CD4-positive, alpha-beta T cell treated with Interleukin-1 beta for 1 hour (primary cell): ENCODE measurements at regions not wholly inside any gene's neighbourhood (a gene's known extent, or its start where the extent isn't known, plus 50 kb on each side); places are given as distances from the start of the nearest gene placed in this dataset.
"Not testable (repeated sequence)": the region's sequence is repeated elsewhere in the genome, so short reads cannot be mapped to it uniquely, and the experiment has no call there.

Experiments used
- DNase-seq, 2 donors: peaks; one replicate each; pipeline ENCODE4 v3.0.0-alpha.2; 2020 to 2022

DNA sequence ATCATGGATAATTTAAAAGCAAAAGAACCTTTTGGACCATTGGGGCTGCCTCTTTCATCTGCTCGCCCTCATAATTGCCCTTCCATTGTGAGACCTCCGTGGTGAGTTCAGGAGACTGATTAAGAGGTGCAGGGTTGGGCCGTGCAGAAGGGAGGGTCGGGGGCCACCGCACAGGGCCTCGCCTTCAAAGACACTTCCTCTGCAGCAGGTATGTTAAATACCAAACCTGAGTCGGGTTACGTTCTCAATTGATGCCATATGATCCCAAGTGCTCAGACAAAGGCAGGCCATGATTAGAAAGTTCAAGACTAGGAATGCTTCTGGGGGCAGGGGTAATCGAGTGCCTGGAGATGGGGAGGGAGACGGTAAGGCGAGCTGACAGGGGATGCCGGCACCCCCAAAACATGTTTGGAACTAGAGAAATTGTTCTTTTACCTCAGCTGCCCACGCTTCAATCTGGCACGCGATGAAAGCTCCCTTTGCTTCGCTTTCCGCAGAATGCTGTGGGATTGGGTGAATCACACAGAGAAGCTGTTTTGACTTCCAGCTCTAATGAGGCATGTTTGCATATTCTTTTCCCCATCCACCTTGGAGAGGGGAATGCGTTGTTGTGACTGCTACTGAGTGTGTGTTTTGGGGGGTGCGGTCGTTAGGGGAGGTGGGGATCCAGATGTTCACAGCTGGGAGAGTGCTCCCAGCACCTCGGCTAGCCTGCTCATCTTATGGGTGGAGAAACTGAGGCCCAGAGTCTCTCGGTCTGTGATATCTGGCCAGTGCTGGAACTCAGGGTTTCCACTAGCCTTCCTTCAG lies 309.1 kb downstream of the MYCN start:
- no peak for DNase-seq

DNA sequence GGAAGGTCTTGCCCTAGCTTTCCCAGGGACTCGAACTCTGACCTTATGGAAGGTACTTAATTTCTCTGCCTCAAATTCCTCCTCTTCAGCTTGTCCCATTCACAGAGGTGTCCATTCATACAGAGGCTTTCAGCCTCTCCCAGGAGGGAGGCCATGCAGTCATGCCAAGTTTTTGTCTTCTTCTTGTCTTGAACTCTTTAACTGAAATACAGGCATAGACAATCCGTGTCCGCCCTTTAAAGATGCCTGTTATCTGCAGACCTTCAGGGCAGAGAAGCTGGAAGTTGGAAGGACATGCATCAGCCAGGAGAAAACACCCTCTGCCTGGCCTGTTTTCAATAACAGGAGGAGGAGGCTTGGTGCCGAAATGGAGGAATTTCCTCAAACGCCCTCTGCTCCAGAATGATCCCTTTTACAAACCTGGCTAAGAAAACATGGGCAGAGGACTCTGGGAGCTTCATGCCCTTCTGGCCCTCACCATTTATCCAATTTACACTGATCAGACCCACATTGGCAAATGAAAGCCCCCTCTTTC lies 308.3 kb downstream of the MYCN start:
- DNase-seq: no peak

DNA sequence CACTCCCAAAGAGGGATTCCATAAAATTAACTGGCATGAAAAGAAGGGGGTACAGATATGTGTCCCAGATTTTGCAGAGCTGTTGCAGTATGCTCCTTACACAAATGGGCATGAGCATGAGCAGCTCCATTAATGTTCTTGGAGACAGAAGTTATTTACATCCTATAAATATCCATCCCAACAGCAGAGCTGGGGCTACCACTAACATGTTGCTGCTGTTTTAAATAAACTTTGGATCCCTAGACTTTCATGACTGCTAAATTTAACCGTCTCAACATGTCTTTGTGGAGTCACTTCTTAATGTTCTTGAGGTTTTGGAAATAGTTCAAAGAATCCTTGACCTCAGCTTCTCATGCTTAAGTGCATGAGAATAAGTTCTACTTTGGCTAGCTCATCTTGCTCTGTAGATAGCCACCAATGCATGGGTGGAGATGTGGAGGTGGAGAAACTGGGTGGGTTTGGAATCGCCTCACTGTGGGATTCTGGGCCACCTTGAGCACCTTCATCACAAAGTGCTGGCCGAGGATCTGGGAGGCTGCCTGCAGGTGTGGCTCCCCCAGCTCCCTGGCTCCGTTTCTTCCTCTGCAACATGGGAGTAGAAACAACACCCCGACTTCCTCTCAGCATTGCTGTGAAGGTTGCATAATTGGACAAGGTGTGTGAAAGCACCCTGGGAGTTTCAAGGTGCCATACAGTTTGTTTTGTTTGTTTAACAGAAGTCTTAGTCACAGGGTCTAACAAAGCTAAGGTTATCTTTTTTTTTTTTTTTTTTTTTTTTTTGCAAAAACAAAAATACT lies 307.2 kb downstream of the MYCN start:
- no peak for DNase-seq

DNA sequence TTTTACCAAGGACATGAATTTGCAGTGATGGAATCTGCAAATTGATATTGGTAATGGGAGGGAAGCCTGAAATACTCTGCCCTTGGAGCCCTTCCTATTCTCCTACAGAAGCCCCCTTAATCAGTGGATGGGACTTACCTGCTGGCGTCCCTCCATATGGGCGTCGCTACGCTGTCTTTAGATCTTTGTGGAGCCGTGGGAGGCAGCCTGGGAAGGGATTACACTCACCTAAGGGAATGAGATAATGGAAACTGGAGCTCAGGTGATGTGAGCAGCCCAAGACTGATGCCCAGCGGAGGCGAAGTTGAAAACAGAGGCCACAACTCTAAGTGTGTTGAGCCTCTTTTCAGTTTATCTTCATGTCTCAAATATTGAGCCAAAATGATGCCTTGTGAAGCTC lies 306.6 kb downstream of the MYCN start:
- no peak for DNase-seq

DNA sequence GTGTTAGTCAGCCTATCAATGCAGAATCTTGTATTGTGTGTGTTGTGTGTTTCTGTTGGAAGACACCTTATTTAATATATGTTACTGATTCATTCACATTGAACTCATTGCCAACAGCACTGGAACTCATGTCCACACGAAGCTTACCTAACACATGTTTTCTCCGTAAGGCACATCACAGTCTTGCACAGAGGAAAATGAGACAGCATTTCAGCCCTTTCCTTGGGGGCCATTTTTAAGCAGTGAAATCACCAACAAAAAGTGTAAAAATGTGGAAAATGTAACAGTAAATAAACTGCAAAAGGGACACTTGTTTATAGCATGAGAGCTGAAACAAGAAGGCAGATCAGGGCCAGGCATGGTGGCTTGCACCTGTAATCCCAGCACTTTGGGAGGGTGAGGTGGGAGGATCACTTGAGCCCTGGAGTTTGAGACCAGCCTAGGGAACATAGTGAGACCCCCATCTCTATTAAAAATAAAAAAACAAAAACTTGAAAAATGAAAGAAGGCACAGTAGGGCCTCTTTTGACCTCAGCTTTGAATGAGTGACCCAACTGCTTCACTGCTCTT lies 306.0 kb downstream of the MYCN start:
- no peak for DNase-seq

DNA sequence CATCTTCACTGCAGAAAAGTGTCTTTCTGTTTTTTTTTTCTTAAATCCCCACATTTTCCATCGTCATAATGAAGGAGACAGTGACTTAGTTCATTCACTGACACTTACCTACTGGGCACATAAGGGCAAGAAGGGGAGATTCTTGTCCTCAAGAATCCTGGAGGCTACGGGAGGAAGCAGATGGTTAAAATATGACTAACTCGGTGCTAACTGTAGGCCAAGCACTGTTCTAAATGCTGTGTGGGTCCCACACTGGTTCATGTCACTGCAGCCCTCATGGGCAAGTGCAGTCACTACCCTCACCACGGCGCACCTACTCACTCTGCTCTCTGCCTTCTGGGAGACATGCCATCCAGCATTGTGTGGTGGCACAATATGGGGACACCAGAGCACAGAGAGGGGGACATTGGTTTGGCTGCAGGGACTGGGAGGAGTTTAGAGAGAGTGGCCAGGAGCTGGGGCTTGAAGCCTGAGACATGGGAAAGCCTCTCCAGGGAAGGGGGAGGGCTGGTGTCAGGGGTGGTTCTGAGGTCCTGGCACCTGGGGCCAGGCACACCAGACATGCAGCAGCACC lies 305.2 kb downstream of the MYCN start:
- no peak for DNase-seq

DNA sequence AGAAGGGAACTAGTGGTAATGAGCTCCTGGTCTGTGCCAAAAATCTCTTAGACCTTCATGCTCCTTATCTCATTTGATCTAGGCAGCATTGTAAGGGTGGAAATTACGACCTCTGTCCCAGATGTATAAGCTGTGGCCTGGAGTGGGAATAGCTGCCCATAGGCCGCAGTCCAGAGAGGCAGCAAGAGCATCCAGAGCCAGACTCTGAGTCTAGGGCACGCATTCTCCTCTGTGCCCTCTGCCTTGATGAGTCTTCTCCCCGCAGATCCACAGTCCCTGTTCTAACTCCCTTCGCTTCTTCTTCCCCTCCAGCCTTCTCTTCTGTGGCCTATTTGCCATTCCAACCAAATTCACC lies 304.6 kb downstream of the MYCN start:
- no peak for DNase-seq

DNA sequence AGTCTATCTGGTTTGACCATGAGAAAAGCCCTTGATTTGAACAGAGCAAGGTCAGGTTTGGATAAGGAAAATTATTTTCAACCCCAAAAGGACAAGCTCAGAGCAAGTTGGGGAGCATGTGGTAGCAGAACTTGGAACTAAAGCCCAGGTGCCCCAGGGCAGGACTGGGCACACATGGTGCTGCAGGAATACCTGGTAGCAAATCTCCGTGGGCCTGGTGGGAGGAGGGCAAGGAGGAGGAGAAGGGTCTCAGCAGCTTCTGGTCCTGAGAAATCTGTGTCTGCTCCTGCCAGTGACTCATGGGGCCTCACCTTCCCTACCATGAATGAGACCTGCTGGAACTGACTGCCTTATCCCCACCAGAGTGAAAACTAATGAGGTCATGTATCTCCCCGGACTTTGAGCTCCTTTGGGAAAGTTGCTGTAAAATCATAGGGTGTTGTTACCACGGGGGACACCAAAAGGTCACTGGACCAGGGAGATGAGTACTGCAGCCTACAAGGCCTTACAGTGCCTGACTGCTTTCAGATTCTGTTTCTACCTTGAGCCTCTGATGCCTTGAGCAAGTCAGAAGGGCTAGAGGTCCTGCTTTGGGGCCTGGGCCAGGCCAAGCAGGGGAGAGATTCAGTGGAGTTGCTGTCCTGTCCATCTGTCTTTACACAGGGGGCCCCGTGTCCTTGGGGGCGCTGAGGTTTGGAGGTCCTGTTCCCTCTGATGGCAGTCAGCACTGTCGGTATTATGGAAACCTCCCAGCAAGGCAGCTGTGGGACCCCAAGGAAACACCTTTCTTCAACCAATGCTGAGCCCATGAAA lies 304.0 kb downstream of the MYCN start:
- DNase-seq: no peak

DNA sequence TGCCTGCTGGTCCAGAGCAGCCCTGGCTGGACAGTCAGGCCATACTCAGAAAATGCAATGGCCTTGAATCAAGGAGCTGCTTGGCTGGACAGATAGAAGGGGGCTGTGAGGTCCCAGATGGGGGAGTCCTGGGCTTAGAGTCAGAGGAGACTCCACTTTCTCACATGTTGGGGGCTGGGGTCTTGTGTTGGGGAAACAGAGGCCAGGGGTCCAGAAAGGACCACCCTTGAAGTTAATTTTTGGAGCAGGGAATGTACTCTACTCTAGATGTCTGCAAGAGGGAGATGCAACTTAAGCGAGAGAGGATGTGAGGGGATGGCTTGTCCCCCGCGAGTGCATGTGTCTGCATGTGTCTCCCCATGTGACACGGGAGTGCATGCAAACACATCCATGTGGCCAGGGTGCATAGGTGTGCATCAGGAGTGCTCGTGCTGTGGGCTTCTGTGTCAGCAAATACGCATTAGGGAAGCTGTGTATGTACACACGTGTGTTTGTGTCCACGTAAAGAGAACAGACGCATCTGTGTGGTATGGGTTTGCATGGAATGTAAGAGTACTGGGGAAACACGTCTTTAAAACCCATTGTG lies 303.2 kb downstream of the MYCN start:
- no peak for DNase-seq

DNA sequence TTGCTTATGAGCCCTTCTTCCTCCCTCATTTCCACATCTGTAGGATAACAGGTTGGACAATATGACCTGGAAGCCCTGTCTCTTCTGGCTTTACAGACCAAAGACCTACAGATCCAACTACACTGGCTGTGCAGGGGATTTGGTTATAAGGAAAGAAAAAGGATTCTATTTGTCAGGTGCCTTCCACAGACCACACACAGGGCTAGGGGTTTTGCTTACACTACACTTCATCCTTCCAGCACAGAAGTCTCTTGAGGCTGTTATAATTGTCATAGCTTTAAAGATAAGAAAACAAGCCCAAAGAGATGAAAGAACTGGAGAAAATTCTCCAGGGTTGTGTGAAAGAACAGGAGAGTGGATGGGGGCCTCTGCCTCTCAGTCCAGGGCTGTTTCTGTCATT lies 302.6 kb downstream of the MYCN start:
- DNase-seq: no peak

DNA sequence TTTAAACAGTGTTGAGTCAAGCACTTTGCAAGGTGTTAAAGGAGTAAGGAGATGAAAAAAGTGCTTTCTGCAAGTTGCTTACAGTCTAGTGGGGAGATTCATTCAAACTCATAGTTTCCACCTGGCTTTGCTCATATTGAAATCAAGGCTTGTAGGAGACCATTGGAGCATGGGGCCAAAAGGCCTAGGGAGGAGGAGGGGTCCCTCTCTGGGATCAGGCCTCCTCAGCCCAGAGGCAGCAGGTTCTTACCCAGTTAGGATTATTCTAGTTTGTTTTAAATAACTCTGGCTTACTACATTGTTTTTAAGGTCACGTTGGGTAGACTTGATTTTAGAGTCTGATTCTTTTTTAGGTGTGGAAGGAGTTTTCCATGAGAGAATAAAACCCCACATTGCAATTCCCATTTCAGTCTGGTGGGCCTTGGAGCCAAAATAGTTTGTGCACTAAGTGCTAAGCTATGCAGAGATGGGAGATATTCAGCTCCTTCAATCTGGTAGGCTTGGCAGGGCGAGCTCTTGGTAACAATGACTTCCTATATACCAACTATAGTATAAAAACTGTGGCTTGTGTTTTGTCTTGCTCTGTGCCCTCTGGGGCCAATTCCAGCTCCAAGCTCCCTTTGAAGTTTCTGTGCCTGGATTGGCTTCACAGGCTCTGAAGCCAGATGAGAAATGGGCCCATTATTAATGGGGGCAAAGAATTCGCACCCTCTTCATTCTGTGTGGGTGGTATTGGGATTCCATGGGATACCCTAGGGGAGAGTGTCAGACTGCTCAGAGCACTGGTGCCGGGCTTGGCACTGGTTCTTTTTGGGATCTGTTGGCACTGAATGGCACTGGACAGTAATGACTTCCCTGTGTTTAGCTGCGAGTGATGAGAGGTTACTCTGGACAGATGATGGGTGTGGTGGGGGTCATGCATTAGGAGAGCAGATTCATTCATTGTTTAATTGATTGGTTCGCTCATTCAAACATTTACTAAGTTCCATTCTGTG lies 301.1 kb downstream of the MYCN start:
- DNase-seq: no peak

DNA sequence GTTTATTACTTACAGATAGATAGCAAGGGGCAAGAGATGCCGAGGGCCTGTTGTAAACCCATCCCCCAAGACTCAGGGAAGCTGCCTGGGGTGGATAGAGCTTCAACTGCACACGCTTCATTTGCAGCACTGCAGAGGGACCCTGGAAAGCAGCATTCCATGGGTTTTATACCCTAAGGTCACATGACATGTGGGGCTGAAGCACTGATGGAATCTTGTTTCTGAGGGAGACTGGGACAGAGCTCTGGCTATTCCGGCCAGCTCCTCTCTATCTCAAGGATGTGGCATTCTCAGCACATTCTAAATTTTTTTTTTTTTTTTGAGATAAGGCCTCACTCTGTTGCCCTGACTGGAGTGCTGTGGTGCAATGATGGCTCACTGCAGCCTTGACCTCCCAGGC lies 300.1 kb downstream of the MYCN start:
- no peak for DNase-seq

DNA sequence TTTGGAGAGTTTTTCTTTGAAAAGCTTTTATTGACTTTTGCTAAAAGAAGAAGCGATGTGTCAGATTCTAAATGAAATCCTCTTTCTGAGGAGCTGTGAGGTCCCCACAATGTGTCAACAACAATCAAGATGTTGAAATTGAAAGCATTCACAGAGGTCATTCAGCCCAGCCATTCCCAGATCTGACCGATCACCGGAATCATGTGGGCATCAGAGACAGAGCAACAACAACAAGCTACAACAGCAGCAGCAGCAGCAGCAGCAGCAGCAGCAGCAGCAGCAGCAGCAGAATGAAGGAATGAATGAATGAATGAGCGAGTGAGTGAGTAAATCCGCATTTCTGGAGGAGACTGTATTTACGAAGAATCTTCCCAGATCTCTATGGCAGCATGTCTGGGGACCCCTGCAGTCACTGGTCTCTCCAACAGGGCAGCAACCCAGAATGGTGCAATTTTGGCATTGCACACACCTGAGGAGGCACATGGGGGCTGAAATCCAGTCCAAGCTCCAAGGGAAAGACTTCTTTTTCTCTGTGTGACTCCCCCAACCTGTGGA lies 299.0 kb downstream of the MYCN start:
- no peak for DNase-seq

DNA sequence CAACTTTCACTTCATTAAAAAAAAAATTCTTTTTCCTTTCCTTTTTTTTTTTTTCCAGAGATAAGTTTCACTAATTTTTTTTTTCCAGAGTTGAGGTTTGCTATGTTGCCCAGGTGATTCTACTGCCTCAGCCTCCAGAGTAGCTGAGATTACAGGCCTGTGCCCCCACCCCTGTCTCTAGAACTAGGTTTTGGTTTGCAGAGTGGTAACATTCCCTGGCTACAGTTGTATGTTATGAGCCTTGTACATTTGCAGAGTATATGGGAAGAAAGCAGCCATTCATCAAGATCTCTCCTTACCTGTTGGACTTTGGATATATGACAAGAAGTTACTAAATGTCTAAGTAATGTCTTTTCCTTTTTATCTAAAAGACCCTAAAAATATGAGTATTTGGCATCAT lies 298.4 kb downstream of the MYCN start:
- DNase-seq: no peak

DNA sequence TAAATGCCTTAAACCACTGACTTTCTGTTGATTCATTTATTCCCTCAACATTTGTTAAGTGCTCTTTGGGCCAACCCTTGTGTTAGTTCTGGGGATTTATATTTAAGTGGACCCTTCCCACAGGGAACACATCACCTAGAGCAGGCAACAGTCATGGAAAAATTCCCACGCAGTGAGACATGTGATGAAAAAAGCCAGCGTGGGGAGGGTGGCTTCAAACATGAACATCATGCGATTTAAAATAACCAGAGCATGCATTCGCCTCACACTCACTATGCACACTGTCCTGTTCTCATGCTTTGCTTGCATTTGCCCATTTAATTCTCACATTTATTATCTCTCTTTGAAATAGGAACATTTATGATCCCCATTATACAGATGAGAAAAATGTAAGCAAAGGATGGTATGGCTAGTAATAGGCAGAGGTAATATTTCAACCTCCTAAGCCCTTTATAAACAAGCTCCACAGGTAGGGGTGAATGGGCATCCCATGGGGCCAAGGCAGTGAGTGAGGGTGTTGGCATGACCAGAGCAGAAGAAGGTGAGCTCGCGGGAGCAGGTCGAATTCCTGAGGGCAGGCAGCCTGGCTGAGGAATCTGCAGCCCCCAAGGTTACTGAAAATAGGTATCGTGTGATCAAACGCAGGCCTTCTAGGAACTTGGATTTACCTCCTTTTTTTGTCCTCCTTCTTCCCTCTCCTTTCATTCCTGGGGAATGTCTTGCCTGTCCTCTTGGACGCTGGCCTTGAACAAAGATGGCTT lies 297.8 kb downstream of the MYCN start:
- no peak for DNase-seq

DNA sequence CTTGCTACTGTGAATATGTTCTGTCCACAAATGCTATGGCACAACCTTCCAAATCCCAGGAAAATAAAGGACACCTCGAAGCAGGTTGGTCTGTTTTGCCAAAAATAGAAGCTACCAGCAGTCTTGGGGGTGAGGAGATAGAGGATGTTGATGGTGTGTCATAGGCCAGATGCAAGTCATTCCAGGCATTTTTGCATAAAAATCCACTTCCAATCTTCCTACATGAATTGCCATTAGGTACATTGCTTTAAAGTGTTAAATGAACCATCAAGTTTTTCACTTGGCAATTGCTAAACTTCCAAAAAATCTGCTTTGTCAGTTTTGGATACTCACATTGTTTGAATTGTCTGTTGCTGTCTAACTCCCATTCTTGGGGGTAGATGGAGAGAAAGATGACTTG lies 295.4 kb downstream of the MYCN start:
- no peak for DNase-seq

DNA sequence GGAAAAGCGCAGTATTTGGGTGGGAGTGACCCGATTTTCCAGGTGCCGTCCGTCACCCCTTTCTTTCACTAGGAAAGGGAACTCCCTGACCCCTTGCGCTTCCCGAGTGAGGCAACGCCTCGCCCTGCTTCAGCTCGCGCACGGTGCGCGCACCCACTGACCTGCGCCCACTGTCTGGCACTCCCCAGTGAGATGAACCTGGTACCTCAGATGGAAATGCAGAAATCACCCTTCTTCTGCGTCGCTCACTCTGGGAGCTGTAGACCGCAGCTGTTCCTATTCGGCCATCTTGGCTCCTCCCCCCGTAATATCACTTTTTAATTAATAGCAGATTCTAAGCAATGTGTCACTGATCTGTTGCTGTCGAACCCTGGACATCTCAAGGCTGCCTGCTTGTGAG lies 294.9 kb downstream of the MYCN start:
- DNase-seq: not testable (repeated sequence)

DNA sequence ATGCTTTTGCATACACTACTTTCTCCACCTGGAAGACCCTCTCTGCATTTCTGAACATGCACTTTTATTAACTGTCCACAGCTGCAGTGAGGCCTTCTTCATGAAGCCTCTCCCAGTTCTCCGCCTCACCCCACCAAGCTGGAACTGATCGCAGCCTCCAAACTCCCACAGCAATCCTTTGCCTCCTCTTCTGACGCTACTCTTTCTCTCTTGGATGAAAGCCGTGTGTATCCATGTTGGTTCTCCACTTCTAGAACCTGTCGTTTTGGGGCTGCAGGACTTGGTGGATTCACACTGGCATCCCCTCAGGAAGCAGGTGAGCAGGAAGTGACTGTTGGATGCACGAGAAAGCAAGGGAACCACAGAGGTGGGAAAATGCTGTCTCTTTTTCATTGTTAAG lies 288.6 kb downstream of the MYCN start:
- no peak for DNase-seq

DNA sequence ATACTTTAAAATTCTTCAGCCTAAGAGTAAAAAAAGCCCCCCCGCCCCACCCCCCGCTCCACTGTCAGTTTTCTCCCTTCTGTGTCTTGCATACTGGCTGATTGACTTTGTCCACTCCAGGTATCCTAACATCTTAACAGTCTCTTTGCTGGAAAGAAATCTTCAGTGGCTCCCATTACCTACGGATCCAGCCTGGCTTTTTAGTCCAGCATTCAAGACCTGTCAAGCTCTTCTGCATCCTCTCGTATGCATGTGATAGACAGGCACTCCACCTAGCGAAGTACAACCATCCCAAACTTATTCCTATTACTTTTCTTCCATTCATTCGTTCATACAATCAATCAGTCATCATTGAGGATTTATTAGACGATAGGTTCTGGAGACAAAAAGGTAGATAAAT lies 288.1 kb downstream of the MYCN start:
- no peak for DNase-seq
